ENCODE measurements at regions not wholly inside any gene's neighbourhood (a gene's known extent, or its start where the extent isn't known, plus 50 kb on each side); places are given as distances from the start of the nearest gene placed in this dataset.

DNA sequence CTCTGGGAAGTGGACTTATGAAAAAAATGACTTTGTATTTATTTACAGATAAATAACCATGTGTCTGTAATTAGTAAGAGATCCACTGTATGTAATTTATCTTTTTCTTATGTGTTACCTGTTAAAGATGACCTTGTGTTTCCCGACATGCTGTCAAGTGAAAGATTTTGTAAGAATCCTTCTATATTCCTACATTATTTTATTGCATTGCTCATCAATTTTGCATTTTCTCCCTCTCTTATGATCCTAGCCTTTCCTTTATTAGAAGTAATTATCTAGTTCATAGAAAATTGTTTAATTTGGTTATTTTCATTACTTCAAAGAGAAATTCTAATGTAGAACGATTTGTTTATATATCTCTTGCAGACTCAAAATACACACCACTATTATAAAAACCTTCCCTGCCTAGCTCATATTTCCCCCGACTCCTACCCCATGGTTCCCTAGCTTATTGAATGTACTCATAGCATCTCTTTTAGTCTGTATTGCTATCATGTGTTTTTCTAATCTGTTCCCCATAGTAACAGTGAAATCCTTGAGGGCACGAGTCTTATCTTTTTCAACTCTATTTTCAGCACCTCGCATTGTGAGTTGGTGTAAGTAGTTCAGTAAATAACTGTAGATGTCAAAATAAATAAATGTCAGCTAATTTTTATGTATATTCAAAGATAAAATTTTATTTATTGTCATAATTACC is 774.4 kb downstream of the HDGFL1 start:
- H3K9ac ChIP-seq (ENCODE audit: low read length in 5 of 5), result no peak overlapping the region
- H3K36me3 ChIP-seq (ENCODE audit: control insufficient read depth in 5 of 5, insufficient read depth in 5 of 5, low read length in 5 of 5), result no peaks in the 10 kb centered on the region
- H3K9me3 ChIP-seq (ENCODE audit: control insufficient read depth in 5 of 5, low read length in 5 of 5), result no peaks in the 10 kb centered on the region
- no peaks in the 10 kb centered on the region for H3K27me3 ChIP-seq (ENCODE audit: control insufficient read depth in 5 of 5, insufficient read depth in 4 of 5, low read length in 5 of 5)
- no peak overlapping the region for H3K27ac ChIP-seq (ENCODE audit: low read depth, low read length)
- no peaks in the 10 kb centered on the region for H3K4me1 ChIP-seq (ENCODE audit: control insufficient read depth in 5 of 5, insufficient read depth in 5 of 5, low read length in 5 of 5)
- no peak overlapping the region for H3K4me3 ChIP-seq (ENCODE audit: low read depth in 1 of 5, low read length in 5 of 5)

DNA sequence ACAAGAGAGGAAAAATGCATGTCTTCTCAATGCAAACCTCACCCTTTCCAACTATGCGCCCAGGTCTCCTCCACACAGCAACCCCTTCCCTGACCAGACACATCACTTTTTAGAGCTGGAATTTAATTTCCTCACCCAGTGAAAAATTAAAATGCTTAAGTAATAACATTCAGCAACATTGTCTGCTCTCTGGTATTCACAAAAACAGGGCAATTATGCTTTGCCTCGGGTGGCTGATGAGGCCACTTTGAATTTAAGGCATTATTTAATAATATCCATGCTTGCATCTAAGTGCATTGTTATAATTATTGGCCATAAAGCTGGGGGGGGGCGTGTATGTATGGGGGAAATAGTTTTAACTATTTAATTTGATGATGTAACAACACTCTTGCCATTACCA is 777.8 kb upstream of the NRSN1 start:
- Histone ChIP-seq H3K9ac (ENCODE audit: low read length in 5 of 5) (no peak overlapping the region), H3K36me3 (ENCODE audit: control insufficient read depth in 5 of 5, insufficient read depth in 5 of 5, low read length in 5 of 5) (no peaks in the 10 kb centered on the region), H3K9me3 (ENCODE audit: control insufficient read depth in 5 of 5, low read length in 5 of 5) (no peaks in the 10 kb centered on the region), H3K27me3 (ENCODE audit: control insufficient read depth in 5 of 5, insufficient read depth in 4 of 5, low read length in 5 of 5) (no peaks in the 10 kb centered on the region), H3K27ac (ENCODE audit: low read depth, low read length) (no peak overlapping the region), H3K4me1 (ENCODE audit: control insufficient read depth in 5 of 5, insufficient read depth in 5 of 5, low read length in 5 of 5) (no peaks in the 10 kb centered on the region), H3K4me3 (ENCODE audit: low read depth in 1 of 5, low read length in 5 of 5) (no peak overlapping the region)

DNA sequence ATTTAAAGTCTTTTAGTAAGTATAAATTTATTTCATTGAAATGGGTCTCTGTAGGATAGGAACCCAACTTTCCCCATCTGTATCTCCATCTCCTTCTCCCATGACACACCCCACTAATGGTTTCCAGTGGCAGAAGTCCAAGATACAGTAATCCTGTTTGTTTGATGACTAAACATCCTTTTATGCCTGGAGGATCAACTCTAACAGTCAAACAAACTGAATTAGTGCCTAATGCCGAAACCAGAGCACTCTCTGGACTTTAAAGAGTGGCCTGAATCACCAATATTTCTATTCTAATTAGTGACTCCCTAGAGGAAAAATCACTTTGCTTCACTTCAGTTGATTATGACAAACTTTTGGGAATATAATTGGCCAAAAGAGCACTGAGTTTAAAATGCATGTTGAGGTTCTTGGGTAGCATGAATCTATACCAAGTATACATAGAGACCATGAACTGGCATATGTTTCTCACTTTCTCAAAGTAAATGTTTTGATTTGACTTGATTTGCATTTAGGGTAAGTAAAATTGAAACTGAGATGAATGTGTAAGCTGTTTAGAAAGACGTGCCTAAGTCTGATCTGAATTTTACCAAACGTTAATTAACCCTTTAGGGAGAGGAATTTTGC is 776.4 kb upstream of the NRSN1 start:
- H3K4me1 ChIP-seq (ENCODE audit: control insufficient read depth in 5 of 5, insufficient read depth in 5 of 5, low read length in 5 of 5), result no peaks in the 10 kb centered on the region
- no peak overlapping the region for H3K27ac ChIP-seq (ENCODE audit: low read depth, low read length)
- no peaks in the 10 kb centered on the region for H3K27me3 ChIP-seq (ENCODE audit: control insufficient read depth in 5 of 5, insufficient read depth in 4 of 5, low read length in 5 of 5)
- H3K4me3 ChIP-seq (ENCODE audit: low read depth in 1 of 5, low read length in 5 of 5), result no peak overlapping the region
- no peak overlapping the region for H3K9ac ChIP-seq (ENCODE audit: low read length in 5 of 5)
- H3K36me3 ChIP-seq (ENCODE audit: control insufficient read depth in 5 of 5, insufficient read depth in 5 of 5, low read length in 5 of 5), result no peaks in the 10 kb centered on the region
- H3K9me3 ChIP-seq (ENCODE audit: control insufficient read depth in 5 of 5, low read length in 5 of 5), result no peaks in the 10 kb centered on the region

DNA sequence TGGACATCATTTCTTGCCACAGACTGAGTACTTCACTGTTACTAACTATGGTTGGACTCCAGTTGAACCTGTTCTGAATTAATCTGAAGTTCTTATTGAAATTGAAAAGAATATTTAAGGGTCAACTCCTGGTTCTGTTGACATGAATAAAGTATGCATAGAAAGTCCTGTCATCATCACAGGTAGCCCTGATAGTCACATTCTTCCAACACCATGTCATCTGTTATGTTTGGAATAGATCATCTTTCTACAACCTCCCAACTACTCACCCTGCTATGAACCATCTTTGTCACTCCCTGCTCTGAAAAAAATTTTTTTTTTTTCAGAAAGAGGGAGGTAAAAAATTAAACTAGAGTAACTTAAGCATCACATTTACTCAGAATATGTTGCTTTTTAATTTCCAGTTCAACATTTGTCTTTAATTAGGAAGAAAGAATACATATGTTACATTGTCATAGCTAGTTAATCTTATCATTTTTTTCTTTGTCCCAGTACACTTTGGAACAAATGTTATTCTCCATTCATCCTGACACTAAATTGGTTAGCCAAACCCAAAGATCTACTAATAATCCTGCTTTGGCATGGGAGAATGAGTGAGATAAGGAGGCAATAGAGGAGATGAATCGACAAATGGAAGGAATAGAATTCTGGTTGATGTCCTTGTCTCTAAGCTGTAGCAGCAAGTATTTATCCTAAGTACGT is 775.1 kb upstream of the NRSN1 start:
- Histone ChIP-seq H3K9ac (ENCODE audit: low read length in 5 of 5) (no peak overlapping the region), H3K27ac (ENCODE audit: low read depth, low read length) (no peak overlapping the region), H3K27me3 (ENCODE audit: control insufficient read depth in 5 of 5, insufficient read depth in 4 of 5, low read length in 5 of 5) (no peaks in the 10 kb centered on the region), H3K36me3 (ENCODE audit: control insufficient read depth in 5 of 5, insufficient read depth in 5 of 5, low read length in 5 of 5) (no peaks in the 10 kb centered on the region), H3K9me3 (ENCODE audit: control insufficient read depth in 5 of 5, low read length in 5 of 5) (no peaks in the 10 kb centered on the region), H3K4me3 (ENCODE audit: low read depth in 1 of 5, low read length in 5 of 5) (no peak overlapping the region), H3K4me1 (ENCODE audit: control insufficient read depth in 5 of 5, insufficient read depth in 5 of 5, low read length in 5 of 5) (no peaks in the 10 kb centered on the region)

DNA sequence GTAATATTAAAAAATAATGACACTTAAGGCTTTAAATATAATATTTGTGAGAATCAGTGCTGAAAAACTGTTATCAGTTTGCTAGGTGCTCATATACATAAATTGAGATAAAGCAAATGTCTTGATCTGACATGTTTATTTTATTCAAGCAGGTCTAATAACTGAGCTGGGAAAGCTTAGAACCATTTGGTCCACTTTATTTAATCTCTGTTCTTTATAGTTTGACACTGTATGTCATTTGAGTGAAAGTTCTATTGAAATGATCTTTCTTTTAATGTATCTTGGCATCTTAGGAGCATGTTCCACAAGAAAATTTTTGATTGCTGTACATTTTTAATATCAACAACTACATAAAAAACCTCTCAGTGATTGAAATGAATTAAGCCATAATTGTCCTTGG is 772.0 kb upstream of the NRSN1 start:
- no peaks in the 10 kb centered on the region for H3K27me3 ChIP-seq (ENCODE audit: control insufficient read depth in 5 of 5, insufficient read depth in 4 of 5, low read length in 5 of 5)
- no peak overlapping the region for H3K27ac ChIP-seq (ENCODE audit: low read depth, low read length)
- no peaks in the 10 kb centered on the region for H3K36me3 ChIP-seq (ENCODE audit: control insufficient read depth in 5 of 5, insufficient read depth in 5 of 5, low read length in 5 of 5)
- H3K4me1 ChIP-seq (ENCODE audit: control insufficient read depth in 5 of 5, insufficient read depth in 5 of 5, low read length in 5 of 5), result no peaks in the 10 kb centered on the region
- H3K9ac ChIP-seq (ENCODE audit: low read length in 5 of 5), result no peak overlapping the region
- no peak overlapping the region for H3K4me3 ChIP-seq (ENCODE audit: low read depth in 1 of 5, low read length in 5 of 5)
- H3K9me3 ChIP-seq (ENCODE audit: control insufficient read depth in 5 of 5, low read length in 5 of 5), result no peaks in the 10 kb centered on the region

DNA sequence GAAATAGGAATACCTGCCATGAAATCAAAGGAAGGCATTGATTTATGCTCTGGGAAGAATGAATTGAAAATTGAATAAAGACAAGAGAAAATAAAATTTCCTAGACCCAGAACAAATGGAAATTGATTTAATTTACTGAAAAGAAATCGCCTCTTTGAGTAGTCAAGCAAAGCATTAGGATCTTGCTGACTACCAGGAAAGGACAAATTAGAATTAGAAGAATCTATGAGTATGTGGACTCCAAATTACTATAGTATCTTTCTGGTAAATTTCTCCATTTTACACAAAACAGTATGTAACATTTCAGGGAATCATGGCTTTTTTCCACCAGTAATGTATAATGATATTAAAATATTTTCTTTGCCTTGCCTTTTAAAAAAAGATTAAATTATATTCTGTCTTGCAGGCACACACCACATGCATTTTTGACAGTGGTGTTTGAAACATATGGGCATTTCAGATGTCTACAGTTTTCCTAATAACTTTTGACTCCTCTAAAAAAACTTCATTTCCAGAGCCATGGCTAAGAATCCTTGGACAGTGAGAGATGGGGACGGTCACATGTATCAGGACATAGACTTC is 768.7 kb upstream of the NRSN1 start:
- no peaks in the 10 kb centered on the region for H3K9me3 ChIP-seq (ENCODE audit: control insufficient read depth in 5 of 5, low read length in 5 of 5)
- H3K36me3 ChIP-seq (ENCODE audit: control insufficient read depth in 5 of 5, insufficient read depth in 5 of 5, low read length in 5 of 5), result no peaks in the 10 kb centered on the region
- no peaks in the 10 kb centered on the region for H3K4me1 ChIP-seq (ENCODE audit: control insufficient read depth in 5 of 5, insufficient read depth in 5 of 5, low read length in 5 of 5)
- no peak overlapping the region for H3K9ac ChIP-seq (ENCODE audit: low read length in 5 of 5)
- no peak overlapping the region for H3K4me3 ChIP-seq (ENCODE audit: low read depth in 1 of 5, low read length in 5 of 5)
- H3K27ac ChIP-seq (ENCODE audit: low read depth, low read length), result no peak overlapping the region
- no peaks in the 10 kb centered on the region for H3K27me3 ChIP-seq (ENCODE audit: control insufficient read depth in 5 of 5, insufficient read depth in 4 of 5, low read length in 5 of 5)

DNA sequence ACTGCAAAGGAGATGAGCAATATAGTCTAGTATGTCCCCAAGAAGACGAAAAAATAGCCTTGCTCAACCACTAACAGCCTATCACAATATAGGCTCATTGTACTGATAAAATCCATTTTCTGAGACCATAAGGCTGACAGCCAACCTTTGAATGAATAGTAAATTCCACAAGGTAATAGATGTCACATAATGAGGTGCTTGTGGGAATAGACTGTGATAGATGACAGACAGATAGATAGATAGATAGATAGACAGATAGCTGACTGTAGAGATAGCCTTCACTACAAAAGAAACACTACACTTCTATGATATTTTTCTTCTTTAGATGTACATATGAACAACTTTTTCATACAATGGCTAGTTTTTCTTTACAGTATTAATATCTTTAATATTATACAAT is 760.3 kb upstream of the NRSN1 start:
- H3K36me3 ChIP-seq (ENCODE audit: control insufficient read depth in 5 of 5, insufficient read depth in 5 of 5, low read length in 5 of 5), result no peaks in the 10 kb centered on the region
- no peaks in the 10 kb centered on the region for H3K9me3 ChIP-seq (ENCODE audit: control insufficient read depth in 5 of 5, low read length in 5 of 5)
- H3K27me3 ChIP-seq (ENCODE audit: control insufficient read depth in 5 of 5, insufficient read depth in 4 of 5, low read length in 5 of 5), result no peaks in the 10 kb centered on the region
- no peak overlapping the region for H3K9ac ChIP-seq (ENCODE audit: low read length in 5 of 5)
- H3K4me1 ChIP-seq (ENCODE audit: control insufficient read depth in 5 of 5, insufficient read depth in 5 of 5, low read length in 5 of 5), result no peaks in the 10 kb centered on the region
- no peak overlapping the region for H3K4me3 ChIP-seq (ENCODE audit: low read depth in 1 of 5, low read length in 5 of 5)
- no peak overlapping the region for H3K27ac ChIP-seq (ENCODE audit: low read depth, low read length)

DNA sequence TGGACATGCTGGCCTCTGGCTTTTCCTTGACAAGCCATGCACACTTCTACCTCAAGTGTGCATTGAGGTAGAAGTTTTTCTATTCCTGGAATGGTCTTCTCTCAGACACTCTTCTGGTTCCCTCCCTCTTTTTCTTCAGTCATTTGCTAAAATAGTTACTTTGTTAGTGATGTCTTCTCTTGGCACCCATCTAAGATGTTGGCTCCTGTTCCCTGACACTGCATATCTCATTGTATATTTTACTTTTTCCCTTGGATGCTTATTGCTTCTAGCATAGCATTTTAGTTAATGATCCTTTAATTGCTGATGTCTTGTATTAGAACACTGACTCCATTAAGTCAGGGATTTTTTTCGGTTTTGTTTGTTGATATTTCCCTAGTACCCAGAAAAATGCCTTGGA is 758.7 kb upstream of the NRSN1 start:
- no peaks in the 10 kb centered on the region for H3K36me3 ChIP-seq (ENCODE audit: control insufficient read depth in 5 of 5, insufficient read depth in 5 of 5, low read length in 5 of 5)
- no peaks in the 10 kb centered on the region for H3K27me3 ChIP-seq (ENCODE audit: control insufficient read depth in 5 of 5, insufficient read depth in 4 of 5, low read length in 5 of 5)

DNA sequence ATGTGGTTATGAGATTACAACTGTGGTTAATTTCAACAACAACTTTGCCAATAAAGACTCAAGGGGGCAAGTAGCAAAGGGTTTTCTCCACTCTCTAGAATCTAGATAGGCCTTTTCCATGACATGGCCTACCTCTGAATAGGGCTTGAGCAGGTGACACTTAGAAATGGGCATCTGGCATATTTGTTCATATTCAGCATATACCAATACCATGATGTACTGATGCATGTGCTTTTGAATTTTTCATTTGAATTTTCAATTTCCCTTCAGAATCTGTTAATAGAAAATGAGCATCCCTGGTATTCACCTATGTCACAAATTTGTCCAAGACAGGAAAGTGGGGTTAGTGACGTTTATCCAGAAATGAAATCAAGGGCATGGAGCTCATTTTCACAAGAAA is 757.5 kb upstream of the NRSN1 start:
- Histone ChIP-seq H3K27ac (ENCODE audit: low read depth, low read length) (no peak overlapping the region), H3K36me3 (ENCODE audit: control insufficient read depth in 5 of 5, insufficient read depth in 5 of 5, low read length in 5 of 5) (no peaks in the 10 kb centered on the region), H3K9me3 (ENCODE audit: control insufficient read depth in 5 of 5, low read length in 5 of 5) (no peaks in the 10 kb centered on the region)

More for the DNA sequence above, 758.7 kb upstream of the NRSN1 start:
- H3K27ac ChIP-seq (ENCODE audit: low read depth, low read length), result no peak overlapping the region
- H3K9me3 ChIP-seq (ENCODE audit: control insufficient read depth in 5 of 5, low read length in 5 of 5), result no peaks in the 10 kb centered on the region
- no peaks in the 10 kb centered on the region for H3K4me1 ChIP-seq (ENCODE audit: control insufficient read depth in 5 of 5, insufficient read depth in 5 of 5, low read length in 5 of 5)
- H3K4me3 ChIP-seq (ENCODE audit: low read depth in 1 of 5, low read length in 5 of 5), result no peak overlapping the region
- no peak overlapping the region for H3K9ac ChIP-seq (ENCODE audit: low read length in 5 of 5)

DNA sequence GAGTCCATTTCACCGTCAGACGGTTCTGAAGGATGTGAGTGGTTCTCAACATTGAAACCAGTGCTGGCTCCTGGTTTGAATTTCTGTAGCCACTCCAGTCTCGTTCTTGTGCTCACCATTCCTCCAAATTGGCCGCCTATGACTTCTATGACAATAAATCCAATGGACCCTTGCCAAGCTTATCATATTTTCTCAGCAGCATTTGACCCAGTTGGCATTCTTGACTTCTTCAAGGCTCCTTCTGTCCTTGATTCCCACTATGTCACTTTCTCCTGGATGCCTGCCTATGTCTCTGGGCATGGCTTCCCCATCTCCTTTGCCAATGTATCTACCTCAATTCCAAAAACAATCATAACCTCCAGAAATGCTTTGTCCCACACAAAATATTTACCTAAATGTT is 756.0 kb upstream of the NRSN1 start:
- H3K36me3 ChIP-seq (ENCODE audit: control insufficient read depth in 5 of 5, insufficient read depth in 5 of 5, low read length in 5 of 5), result no peaks in the 10 kb centered on the region
- no peak overlapping the region for H3K27ac ChIP-seq (ENCODE audit: low read depth, low read length)
- no peak overlapping the region for H3K9ac ChIP-seq (ENCODE audit: low read length in 5 of 5)
- H3K4me1 ChIP-seq (ENCODE audit: control insufficient read depth in 5 of 5, insufficient read depth in 5 of 5, low read length in 5 of 5), result no peaks in the 10 kb centered on the region
- no peak overlapping the region for H3K4me3 ChIP-seq (ENCODE audit: low read depth in 1 of 5, low read length in 5 of 5)
- H3K9me3 ChIP-seq (ENCODE audit: control insufficient read depth in 5 of 5, low read length in 5 of 5), result no peaks in the 10 kb centered on the region
- no peaks in the 10 kb centered on the region for H3K27me3 ChIP-seq (ENCODE audit: control insufficient read depth in 5 of 5, insufficient read depth in 4 of 5, low read length in 5 of 5)

More for the DNA sequence above, 757.5 kb upstream of the NRSN1 start:
- Histone ChIP-seq H3K4me1 (ENCODE audit: control insufficient read depth in 5 of 5, insufficient read depth in 5 of 5, low read length in 5 of 5) (no peaks in the 10 kb centered on the region), H3K9ac (ENCODE audit: low read length in 5 of 5) (no peak overlapping the region), H3K4me3 (ENCODE audit: low read depth in 1 of 5, low read length in 5 of 5) (no peak overlapping the region), H3K27me3 (ENCODE audit: control insufficient read depth in 5 of 5, insufficient read depth in 4 of 5, low read length in 5 of 5) (no peaks in the 10 kb centered on the region)

Measured in subcutaneous abdominal adipose tissue (tissue), 5 donors.